ENCODE measurements at regions not wholly inside any gene's neighbourhood (a gene's known extent, or its start where the extent isn't known, plus 50 kb on each side); places are given as distances from the start of the nearest gene placed in this dataset.
"Not testable (repeated sequence)": the region's sequence is repeated elsewhere in the genome, so short reads cannot be mapped to it uniquely, and the experiment has no call there.

- Histone ChIP-seq H3K4me1 (peaks cover 0 to 57% (median 29%) of the 10 kb centered on the region in 6 donors), H3K9me3 (peaks cover 0 to 15% (median 0%) of the 10 kb centered on the region in 8 donors), H3K27ac (peak overlapping the region in 7 of 8 donors; percentile 41 to 82 (median 53)), H3K4me3 (no peak overlapping the region), H3K36me3 (no peaks in the 10 kb centered on the region), H3K27me3 (replicated peaks in 1 of 7) (no peaks in the 10 kb centered on the region)
- intact Hi-C loops (cut with DNase I; ENCODE audit: low total_unique reads) = no loop called here
- WGBS, 5 donors = 55 to 60% (median 57%) methylated on average over 7 of the region's 7 CpGs
- TF ChIP-seq POLR2A (IDR thresholded peaks at IDR 0.05) (no peak), CTCF (IDR thresholded peaks at IDR 0.05 in 8 of 11, conservative IDR thresholded peaks at IDR 0.05 in 3 of 11) (no peak), POLR2AphosphoS5 (IDR thresholded peaks at IDR 0.05) (no peak)
- DNase-seq = no peak
Measured at GRCh38 chr6:87755708-87756671, 54.0 kb upstream of the AKIRIN2 start.

GRCh38 chr6:87754828-87755227 is 52.8 kb upstream of the AKIRIN2 start:
- Histone ChIP-seq H3K27ac (peak overlapping the region in 3 of 8 donors; percentile 29 to 82 (median 50)), H3K4me1 (peaks cover 0 to 57% (median 29%) of the 10 kb centered on the region in 6 donors), H3K36me3 (no peaks in the 10 kb centered on the region), H3K9me3 (peaks cover 0 to 15% (median 0%) of the 10 kb centered on the region in 8 donors), H3K4me3 (no peak overlapping the region), H3K27me3 (replicated peaks in 1 of 7) (no peaks in the 10 kb centered on the region)
- no peak for DNase-seq
- 40 to 58% (median 50%) methylated on average over 1 of the region's 1 CpG for WGBS, 5 donors
- intact Hi-C loops (cut with DNase I; ENCODE audit: low total_unique reads) = no loop called here
- TF ChIP-seq POLR2A (IDR thresholded peaks at IDR 0.05) = no peak
- TF ChIP-seq POLR2AphosphoS5 (IDR thresholded peaks at IDR 0.05) = no peak
- TF ChIP-seq CTCF (IDR thresholded peaks at IDR 0.05 in 8 of 11, conservative IDR thresholded peaks at IDR 0.05 in 3 of 11) = no peak

GRCh38 chr6:87753131-87753685 is 51.2 kb upstream of the AKIRIN2 start:
- no peaks in the 10 kb centered on the region for H3K36me3 ChIP-seq
- peaks cover 0 to 15% (median 0%) of the 10 kb centered on the region in 8 donors for H3K9me3 ChIP-seq
- TF ChIP-seq POLR2A (IDR thresholded peaks at IDR 0.05) = no peak
- TF ChIP-seq POLR2AphosphoS5 (IDR thresholded peaks at IDR 0.05) = no peak
- TF ChIP-seq CTCF (IDR thresholded peaks at IDR 0.05 in 8 of 11, conservative IDR thresholded peaks at IDR 0.05 in 3 of 11) = no peak
- H3K4me1 ChIP-seq = peaks cover 0 to 44% (median 26%) of the 10 kb centered on the region in 6 donors
- 60 to 79% (median 62%) methylated on average over 4 of the region's 4 CpGs for WGBS, 5 donors
- no peak overlapping the region for H3K27ac ChIP-seq
- intact Hi-C loops (cut with DNase I; ENCODE audit: low total_unique reads) = no loop called here
- no peak overlapping the region for H3K4me3 ChIP-seq
- no peaks in the 10 kb centered on the region for H3K27me3 ChIP-seq (replicated peaks in 1 of 7)
- no peak for DNase-seq

- peaks cover 0 to 15% (median 0%) of the 10 kb centered on the region in 8 donors for H3K9me3 ChIP-seq
- H3K27ac ChIP-seq; DNase-seq; H3K36me3 ChIP-seq; H3K4me3 ChIP-seq; intact Hi-C loops (cut with DNase I; ENCODE audit: low total_unique reads); H3K27me3 ChIP-seq (replicated peaks in 1 of 7): not testable (repeated sequence)
- peaks cover 0 to 41% (median 24%) of the 10 kb centered on the region in 6 donors for H3K4me1 ChIP-seq
- WGBS, 5 donors = 85 to 94% (median 88%) methylated on average over 11 of the region's 11 CpGs
Measured at GRCh38 chr6:87752503-87752902, 50.5 kb upstream of the AKIRIN2 start.

Small RNA genes in the stretch of these regions (small RNA-seq; reads per million reads assigned to genes)
- gene RF00019 (0 reads per million in 4 donors), gene RN7SL183P (0 reads per million in 4 donors)
